ENCODE measurements at regions not wholly inside any gene's neighbourhood (a gene's known extent, or its start where the extent isn't known, plus 50 kb on each side); places are given as distances from the start of the nearest gene placed in this dataset.

DNA sequence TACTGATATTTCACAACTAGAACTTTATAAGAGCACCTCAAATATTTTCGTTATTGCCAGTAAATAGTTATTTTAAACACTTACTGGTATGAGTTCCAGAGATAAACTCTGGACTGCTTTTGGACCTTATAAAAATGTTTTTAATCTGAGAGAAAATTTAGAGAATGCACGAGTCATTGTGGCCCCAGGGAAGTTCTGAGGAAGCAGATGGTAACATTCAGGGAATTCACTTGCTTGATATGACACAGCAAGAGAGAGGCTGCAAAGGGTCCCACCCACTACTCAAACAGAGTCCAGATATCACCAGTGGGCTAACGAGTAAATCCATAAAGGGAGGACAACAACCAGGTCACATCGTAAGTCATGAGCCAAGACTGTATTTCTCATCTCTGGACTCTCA, 526.8 kb downstream of the TDRD15 start:
- DNase-seq = no peak

DNA sequence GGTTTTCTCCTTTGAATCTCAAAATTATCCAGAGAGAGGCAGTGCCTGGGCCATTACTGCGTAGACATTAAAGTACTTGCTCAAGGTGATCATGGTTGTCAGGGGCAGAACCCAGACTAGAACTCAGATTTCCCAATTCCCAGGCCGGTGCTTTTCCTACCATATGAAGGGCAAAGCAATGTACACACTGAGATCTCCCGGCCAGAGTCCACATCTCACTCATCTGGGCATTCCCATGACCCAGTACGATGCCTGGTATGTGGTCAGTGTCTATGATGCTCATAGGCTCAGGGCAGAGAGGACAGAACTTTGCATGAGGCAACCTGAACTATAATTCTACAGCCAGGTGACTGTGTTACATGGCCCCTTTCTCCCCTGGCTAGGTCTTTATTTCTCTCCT, 531.4 kb downstream of the TDRD15 start:
- no peak for DNase-seq

- DNase-seq = no peak
Observed at GRCh38 chr2:21656330-21657075, 532.7 kb downstream of the TDRD15 start.

DNA sequence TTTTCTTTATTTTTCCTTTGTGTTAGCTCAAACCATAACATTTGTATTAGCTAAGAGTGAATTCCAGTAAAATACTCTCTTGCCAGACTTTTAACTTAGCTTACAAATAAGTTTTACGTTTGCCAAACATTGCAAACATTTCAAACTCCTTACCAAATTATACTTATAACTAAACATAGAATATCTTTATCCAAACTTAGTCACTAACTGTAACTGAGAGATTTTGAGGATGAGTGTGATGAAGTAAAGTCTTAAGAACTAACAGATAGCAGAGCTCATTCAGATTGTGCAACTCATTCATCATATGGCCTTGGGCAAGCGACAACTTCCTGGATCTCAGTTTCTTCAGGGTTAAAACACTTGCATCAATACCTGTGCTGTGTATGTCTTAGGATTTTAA, 533.7 kb downstream of the TDRD15 start:
- DNase-seq = no peak

DNA sequence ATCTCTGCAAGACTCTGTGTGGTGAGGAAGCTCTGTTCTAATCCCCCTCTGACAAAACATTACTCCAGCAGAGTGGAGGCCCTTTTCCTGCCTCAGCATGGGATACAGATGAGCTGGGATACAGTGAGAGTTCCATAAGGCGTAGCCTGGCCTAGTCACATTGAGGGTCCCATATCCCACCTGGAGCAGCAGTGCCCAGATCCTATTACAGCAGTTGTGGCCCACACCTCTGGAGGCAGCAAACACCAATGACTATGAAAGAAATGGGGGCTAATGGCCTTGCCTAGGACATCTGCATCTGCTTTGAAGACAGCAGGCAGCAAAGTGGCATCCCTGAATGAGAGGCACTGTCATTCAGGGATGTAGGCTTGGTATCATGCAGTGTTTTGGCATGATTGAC, 534.5 kb downstream of the TDRD15 start:
- no peak for DNase-seq

DNA sequence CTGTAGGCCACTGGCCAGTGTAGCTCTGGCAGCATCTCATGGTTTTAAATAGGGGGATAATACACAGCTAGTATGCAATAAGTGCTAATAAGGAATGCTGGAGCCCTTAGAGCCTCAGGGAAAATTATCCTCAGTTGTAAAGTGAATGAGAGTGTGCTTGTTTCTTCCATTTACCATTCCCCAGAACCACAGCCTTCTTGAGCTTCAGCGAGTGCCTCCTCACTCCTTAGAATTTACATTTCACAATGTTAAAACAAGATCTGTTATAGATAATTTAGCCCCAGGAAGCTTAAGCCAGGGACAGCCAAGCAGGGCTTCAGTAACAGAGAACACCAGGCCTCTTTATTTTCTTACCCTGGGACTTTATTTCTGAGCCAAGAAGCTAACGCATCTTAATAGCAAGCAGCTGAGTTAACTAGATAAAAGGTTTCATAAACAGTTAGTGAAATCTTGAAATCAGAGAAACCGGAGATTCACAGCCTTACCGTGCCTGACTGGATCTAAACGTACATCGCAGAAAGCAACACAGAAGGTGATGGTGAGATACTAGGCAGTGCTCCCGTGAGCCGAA, 535.2 kb downstream of the TDRD15 start:
- no peak for DNase-seq

DNA sequence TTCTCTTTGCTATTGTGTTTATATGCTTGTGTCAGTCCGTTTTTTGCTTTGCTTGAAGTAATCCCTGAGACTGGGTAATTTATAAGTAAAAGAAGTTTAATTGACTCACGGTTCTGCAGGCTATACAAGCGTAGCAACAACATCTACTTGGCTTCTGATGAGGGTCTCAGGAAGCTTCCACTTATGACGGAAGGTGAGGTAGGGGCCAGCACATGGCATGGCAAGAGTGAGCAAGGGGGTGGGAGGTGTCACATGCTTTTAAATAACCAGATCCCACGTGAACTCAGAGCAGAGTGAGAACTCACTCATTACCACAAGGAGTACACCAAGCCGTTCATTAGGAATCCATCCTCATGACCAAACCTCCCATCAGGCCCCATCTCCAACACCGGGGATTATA, 540.3 kb downstream of the TDRD15 start:
- no peak for DNase-seq

DNA sequence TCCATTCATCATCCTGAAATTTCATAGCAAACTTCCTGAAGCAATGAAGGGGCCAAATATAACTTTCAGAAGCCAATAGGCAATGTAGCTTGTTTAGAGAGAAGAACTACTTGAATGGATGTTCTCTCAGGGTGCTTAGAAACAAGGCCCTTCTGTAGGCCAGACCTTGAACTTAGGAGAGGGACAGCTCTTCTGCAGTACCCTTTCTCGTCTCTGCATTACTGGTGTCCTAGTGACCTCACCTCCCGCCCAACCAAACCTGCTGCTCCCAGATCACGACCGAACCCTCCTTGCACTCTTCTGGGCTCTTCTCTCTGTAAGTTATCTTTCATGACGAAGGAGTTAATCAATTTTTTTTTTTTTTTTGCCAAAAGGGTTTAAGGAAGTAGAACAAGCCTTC, 543.9 kb downstream of the TDRD15 start:
- DNase-seq = no peak

DNA sequence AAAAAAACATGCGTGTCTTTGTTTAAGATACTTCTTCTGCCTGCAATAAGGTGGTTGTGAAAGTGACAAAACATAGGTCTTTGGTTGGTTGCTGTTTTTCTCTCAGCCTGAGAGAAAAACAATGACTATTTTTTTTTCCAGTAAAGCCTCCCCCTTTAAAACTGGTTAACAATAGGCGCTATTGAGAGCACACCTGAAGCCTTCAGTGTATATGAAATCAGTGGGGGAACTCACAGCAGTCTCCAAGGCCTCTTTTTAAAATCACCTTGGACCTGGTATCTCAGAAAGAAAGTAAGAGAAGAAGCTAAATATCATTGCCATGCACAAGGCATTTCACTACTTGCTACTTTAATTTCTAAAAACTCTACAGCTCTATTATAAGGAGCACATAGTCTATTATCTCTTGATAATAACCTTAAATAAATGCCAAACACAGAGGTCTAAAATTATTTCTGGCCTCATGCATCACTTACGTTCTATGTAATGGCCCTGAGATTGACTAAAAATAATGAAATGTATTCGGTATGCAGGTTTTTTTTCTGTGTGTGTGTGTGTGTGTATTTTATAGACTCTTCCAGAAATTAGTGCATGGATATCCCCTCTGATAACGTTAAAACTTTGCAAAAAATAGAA, 544.4 kb downstream of the TDRD15 start:
- no peak for DNase-seq

GRCh38 chr2:21676041-21676440, 552.3 kb downstream of the TDRD15 start:
- DNase-seq = no peak

GRCh38 chr2:21676676-21677075, 552.9 kb downstream of the TDRD15 start:
- no peak for DNase-seq

DNA sequence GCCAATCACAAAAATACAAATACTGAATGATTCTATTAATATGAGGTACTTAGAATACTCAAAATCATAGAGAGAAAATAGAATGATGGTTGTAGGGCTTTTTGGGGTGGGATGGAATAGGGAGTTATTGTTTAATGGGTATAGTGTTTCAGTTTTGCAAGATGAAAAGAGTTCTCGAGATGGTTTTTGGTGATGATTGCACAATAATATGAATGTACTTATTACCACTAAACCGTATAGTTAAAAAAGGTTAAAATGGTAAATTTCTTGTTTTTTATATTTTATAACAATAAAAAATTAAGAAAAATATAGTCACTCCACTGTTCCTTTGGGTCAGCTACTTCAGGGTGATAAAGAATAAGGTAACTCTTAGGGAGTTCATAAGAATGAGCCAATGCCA, 560.1 kb downstream of the TDRD15 start:
- no peak for DNase-seq

DNA sequence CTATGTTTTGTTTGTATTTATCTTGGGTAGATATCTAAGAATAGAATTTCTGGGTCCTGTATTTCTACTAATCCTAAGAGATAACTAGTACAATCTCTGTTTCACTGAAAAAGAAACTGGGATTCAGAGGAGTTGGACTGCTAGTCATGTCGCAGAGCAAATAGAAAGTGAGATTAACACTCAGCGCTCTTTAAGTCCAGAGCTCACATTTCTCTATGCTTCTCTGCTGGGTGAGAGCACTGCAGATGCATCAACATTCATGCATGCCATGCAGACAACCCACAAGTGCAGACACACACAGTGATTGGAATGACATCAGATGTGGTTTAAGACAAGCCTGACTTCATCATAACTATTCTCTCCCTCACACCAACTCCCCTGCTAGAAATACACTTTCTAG, 563.8 kb downstream of the TDRD15 start:
- DNase-seq = no peak

DNA sequence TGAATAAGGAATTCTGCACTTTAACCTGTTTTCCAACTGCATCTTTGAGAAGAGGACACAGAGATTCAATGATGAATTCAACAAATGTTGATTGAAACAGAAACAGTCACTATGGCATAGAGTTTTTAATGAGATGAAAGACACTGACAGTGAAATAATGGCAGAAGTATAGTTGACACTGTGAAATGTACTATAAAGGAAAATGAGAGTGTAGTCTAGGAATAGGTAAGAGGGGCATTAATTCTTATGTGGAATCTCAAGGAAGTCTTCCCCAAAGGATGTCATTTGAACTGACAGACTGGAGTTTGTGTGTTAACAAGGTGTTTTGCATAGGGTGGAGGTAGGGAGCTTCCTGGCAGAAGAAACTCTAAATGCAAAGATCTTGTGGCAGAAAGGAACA, 566.2 kb downstream of the TDRD15 start:
- DNase-seq = no peak

DNA sequence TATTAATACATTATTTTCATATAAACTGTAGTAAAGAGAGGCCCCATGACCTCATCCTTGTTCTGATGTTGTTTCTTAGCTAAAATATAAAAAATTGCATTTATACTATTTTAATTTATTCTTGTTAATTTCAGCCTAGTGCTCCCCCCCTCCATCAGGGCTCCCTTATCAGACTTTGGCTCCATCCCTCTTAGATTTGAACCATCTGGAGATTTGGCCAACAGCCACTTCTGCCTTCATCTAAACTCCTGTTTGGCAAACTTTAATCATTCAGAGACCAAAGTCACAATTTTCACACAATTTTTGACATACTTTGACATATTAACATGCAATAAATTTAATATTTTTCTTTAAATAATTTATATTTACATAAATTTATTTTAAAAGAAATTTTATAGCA, 569.3 kb downstream of the TDRD15 start:
- no peak for DNase-seq

- DNase-seq = peak; percentile 10
Observed at GRCh38 chr2:21694079-21694878, 570.5 kb downstream of the TDRD15 start.

- DNase-seq = no peak
Observed at GRCh38 chr2:21696900-21697299, 573.1 kb downstream of the TDRD15 start.

DNA sequence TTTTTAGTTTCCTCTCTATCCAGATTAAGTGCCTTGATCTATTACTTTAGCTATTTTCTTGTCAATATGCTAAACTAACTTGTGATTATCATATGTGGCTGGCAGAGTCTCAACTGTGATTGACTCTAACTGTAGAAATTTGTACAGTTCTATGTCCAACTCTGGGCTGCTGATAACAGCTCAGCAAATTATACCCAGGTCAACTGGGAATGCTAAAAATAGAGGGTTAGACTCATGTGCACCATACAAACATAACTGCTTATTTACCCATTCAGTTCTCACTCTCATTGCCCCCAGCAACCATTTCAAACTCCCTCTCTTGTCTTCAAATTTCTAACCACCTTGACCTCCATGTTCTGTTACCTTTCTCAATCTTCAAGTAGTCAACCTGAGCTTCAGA, 576.9 kb downstream of the TDRD15 start:
- DNase-seq = no peak

DNA sequence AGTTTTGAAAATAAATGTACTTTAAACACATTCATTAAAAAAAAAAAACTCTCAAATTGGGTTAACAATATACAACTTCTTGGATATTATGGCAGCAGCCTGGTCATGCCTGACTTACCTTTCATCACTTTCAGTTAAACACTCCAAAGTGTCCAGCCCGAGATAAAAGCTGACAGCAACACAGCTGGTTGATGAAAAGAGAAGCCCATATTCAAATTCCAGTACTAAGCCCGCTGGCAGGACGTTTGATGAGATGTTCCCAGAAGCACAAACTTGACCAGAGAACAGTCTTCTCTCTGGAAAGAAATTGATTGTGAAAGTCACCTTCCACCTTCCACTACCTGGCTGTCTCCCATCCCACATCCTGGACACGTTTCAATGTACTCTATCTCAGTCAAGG, 586.3 kb downstream of the TDRD15 start:
- DNase-seq = no peak

- no peak for DNase-seq
Observed at GRCh38 chr2:21710496-21710895, 586.7 kb downstream of the TDRD15 start.

GRCh38 chr2:21715887-21716286, 592.1 kb downstream of the TDRD15 start:
- no peak for DNase-seq

DNA sequence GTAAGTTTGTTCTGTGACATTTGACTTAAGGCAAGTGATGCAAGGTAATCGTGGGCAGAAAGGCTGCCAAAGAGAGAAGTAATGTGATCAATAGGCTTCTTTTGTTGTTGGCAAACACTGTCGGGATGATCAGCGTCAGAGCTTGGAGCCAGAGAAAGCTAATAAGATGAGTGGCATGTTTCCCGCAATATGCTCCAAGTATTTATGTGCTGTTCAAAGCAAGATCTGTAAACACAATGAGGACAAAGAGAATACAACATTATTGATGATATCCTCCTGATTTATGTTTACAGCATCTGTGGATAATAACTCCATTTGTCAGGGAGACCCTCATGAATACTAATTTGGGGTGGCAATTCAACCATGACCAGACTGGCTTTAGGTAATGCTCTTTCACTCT, 603.3 kb downstream of the TDRD15 start:
- DNase-seq = peak; percentile 3

DNA sequence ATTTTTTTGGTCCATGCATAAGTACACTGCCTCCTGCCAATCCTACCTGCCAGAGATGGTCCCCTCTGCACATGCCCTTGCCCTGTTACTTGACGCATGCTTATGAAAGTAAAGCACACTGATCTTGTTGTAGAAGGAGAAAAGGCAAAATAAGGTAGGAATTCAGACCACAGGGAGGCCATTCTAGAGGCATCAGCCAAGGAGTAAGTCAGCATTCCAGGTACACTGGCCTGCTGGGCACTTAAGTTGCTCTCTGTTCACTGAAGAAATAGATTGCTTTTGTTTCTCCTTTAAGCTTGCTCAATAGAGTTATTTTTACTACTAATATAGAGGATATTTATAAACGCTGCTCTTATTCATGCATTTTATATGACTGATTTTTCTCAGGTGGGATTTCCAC, 604.4 kb downstream of the TDRD15 start:
- no peak for DNase-seq

- no peak for DNase-seq
Observed at GRCh38 chr2:21730141-21730540, 606.4 kb downstream of the TDRD15 start.
